Cardiac muscle cell (in vitro differentiated cells and primary cell): ENCODE measurements at regions not wholly inside any gene's neighbourhood (a gene's known extent, or its start where the extent isn't known, plus 50 kb on each side); places are given as distances from the start of the nearest gene placed in this dataset.

Experiments
- DNase-seq, 2 donors: peaks; one replicate each; pipeline versions ENCODE4 v3.0.0 to v3.0.0-alpha.2; 2010 to 2017; ENCODE audit warnings: low read depth in 1 of 2, low spot score in 1 of 2
- H3K27ac ChIP-seq: fragments of 200-600 bp; sonication (generic); 2 replicates; pipeline ENCODE4 v1.5.1; 2016
- H3K27me3 ChIP-seq: fragments of 200-600 bp; sonication (generic); 2 replicates; pipeline ENCODE4 v1.6.0; 2016; ENCODE audit warnings: control low read depth
- H3K36me3 ChIP-seq: fragments of 200-600 bp; sonication (generic); 2 replicates; pipeline ENCODE4 v1.5.1; 2016; ENCODE audit warnings: control low read depth
- H3K4me1 ChIP-seq: fragments of 200-600 bp; sonication (generic); 2 replicates; pipeline ENCODE4 v1.8.1; 2017; ENCODE audit warnings: low read depth, mild to moderate bottlenecking, mixed run types
- H3K4me3 ChIP-seq: fragments of 200-600 bp; sonication (generic); 2 replicates; pipeline ENCODE4 v1.5.1; 2016; ENCODE audit warnings: mild to moderate bottlenecking
- H3K9me3 ChIP-seq: fragments of 200-600 bp; sonication (generic); 2 replicates; pipeline ENCODE4 v1.5.1; 2017; ENCODE audit warnings: low read depth, mild to moderate bottlenecking, control low read depth
- TF ChIP-seq, protein P1 (sequence below): IDR thresholded peaks from 2 replicates; pipeline ENCODE4 v1.5.1; 2012; ENCODE audit warnings: low read depth, mild to moderate bottlenecking, low read length

- H3K4me1 ChIP-seq = no peaks in the 10 kb centered on the region
- H3K27me3 ChIP-seq = no peaks in the 10 kb centered on the region
- TF ChIP-seq, protein P1, sequence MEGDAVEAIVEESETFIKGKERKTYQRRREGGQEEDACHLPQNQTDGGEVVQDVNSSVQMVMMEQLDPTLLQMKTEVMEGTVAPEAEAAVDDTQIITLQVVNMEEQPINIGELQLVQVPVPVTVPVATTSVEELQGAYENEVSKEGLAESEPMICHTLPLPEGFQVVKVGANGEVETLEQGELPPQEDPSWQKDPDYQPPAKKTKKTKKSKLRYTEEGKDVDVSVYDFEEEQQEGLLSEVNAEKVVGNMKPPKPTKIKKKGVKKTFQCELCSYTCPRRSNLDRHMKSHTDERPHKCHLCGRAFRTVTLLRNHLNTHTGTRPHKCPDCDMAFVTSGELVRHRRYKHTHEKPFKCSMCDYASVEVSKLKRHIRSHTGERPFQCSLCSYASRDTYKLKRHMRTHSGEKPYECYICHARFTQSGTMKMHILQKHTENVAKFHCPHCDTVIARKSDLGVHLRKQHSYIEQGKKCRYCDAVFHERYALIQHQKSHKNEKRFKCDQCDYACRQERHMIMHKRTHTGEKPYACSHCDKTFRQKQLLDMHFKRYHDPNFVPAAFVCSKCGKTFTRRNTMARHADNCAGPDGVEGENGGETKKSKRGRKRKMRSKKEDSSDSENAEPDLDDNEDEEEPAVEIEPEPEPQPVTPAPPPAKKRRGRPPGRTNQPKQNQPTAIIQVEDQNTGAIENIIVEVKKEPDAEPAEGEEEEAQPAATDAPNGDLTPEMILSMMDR = no peak
- no peak overlapping the region for H3K27ac ChIP-seq
- H3K36me3 ChIP-seq = no peaks in the 10 kb centered on the region
- H3K4me3 ChIP-seq = no peak overlapping the region
- no peaks in the 10 kb centered on the region for H3K9me3 ChIP-seq
- DNase-seq = no peak
Measured at GRCh38 chr3:106710596-106710995, 666.6 kb upstream of the CCDC54 start.

GRCh38 chr3:106711650-106712049 lies 665.6 kb upstream of the CCDC54 start:
- H3K27me3 ChIP-seq = no peaks in the 10 kb centered on the region
- H3K4me1 ChIP-seq = no peaks in the 10 kb centered on the region
- TF ChIP-seq, protein P1 = no peak
- H3K27ac ChIP-seq = no peak overlapping the region
- peak in 1 of 2 donors; percentile 15 for DNase-seq
- no peaks in the 10 kb centered on the region for H3K9me3 ChIP-seq
- H3K36me3 ChIP-seq = no peaks in the 10 kb centered on the region
- H3K4me3 ChIP-seq = no peak overlapping the region

GRCh38 chr3:106714400-106714799 lies 662.8 kb upstream of the CCDC54 start:
- TF ChIP-seq, protein P1 = no peak

GRCh38 chr3:106715286-106715685 lies 662.0 kb upstream of the CCDC54 start:
- Histone ChIP-seq H3K27ac (no peak overlapping the region), H3K9me3 (no peaks in the 10 kb centered on the region), H3K27me3 (no peaks in the 10 kb centered on the region), H3K36me3 (no peaks in the 10 kb centered on the region), H3K4me3 (no peak overlapping the region), H3K4me1 (no peaks in the 10 kb centered on the region)
- TF ChIP-seq, protein P1 = no peak
- DNase-seq = no peak

More at GRCh38 chr3:106714400-106714799, 662.8 kb upstream of the CCDC54 start:
- Histone ChIP-seq H3K4me3 (no peak overlapping the region), H3K9me3 (no peaks in the 10 kb centered on the region), H3K27me3 (no peaks in the 10 kb centered on the region), H3K4me1 (no peaks in the 10 kb centered on the region), H3K36me3 (no peaks in the 10 kb centered on the region), H3K27ac (no peak overlapping the region)
- no peak for DNase-seq

DNA sequence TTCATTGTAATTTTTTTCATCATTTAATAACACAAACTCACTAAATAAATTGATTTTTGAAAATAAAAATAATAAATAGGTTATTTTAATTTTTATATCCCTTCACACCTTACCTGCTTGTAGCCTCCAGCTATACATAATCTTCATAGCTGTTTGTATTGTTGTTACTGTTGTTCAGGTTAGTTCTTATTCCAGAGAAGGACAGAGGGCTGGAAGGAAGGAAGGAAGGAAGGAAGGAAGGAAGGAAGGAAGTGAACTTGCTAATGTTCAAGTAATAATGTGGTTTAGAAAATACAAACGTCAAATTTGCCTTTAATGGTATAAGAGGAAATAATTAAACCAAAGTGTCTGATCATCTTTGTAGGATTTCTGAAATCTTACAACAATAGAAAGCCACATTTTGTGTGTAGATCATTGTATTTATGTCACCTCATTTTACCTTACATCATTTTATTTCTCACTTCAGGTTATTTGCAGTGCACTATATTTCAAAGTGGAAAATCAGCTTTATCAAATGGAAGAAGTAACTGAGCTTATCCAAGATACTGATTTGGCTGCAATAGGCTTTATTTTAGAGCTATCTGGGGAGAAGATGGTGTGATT lies 660.0 kb upstream of the CCDC54 start:
- TF ChIP-seq, protein P1 = no peak
- H3K4me1 ChIP-seq = no peaks in the 10 kb centered on the region
- H3K4me3 ChIP-seq = no peak overlapping the region
- DNase-seq = no peak
- no peaks in the 10 kb centered on the region for H3K9me3 ChIP-seq
- no peaks in the 10 kb centered on the region for H3K27me3 ChIP-seq
- H3K27ac ChIP-seq = no peak overlapping the region
- no peaks in the 10 kb centered on the region for H3K36me3 ChIP-seq
